HG02642 (cell line): ENCODE measurements at regions not wholly inside any gene's neighbourhood (a gene's known extent, or its start where the extent isn't known, plus 50 kb on each side); places are given as distances from the start of the nearest gene placed in this dataset.

ENCODE experiments used
- ATAC-seq: cut with Tn5 transposase; IDR thresholded peaks from one replicate; pipeline ENCODE4 v1.9.1; 2021; ENCODE audit warnings: mild to moderate bottlenecking; ENCODE audit not compliant: unreplicated experiment, poor library complexity

DNA sequence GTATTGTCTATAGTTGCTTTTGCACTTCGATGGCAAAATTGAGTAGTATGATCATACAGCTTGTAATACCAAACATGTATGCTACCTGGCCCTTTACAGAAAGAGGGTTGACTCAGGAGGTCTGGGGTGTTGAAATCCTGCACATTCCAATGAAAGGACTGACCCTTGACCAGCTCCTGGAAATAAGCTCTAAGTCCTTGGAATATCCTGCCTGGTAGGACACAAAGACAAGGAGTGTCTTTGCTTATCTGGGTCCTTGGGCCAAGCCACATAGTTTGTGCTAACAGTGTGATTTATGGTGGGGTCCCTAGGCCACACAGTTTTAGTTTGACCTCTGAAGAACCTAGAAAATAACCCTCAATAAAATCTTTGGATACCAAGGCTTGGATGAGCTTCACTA lies 89.3 kb upstream of the FTMT start:
- ATAC-seq: no peak

GRCh38 chr5:121763665-121764064 lies 88.0 kb upstream of the FTMT start:
- ATAC-seq: no peak

DNA sequence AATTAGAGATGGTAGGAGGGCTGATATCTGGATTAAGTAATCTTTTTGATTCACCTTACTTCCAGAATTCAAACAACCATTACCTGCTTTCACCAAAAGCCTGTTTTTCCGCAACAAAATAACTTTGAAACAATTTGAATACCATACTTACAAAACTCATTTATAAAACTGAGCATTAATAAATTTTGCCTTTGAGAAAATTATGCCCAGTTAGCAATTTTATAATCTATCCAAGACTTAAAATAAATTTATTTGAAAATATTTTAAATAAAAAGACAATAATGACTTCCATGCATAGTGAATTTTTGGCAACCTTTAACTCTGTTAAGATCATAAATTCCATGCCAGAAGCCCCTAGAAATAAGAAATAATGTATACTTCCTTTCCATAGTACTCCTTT lies 71.3 kb upstream of the FTMT start:
- ATAC-seq: no peak

DNA sequence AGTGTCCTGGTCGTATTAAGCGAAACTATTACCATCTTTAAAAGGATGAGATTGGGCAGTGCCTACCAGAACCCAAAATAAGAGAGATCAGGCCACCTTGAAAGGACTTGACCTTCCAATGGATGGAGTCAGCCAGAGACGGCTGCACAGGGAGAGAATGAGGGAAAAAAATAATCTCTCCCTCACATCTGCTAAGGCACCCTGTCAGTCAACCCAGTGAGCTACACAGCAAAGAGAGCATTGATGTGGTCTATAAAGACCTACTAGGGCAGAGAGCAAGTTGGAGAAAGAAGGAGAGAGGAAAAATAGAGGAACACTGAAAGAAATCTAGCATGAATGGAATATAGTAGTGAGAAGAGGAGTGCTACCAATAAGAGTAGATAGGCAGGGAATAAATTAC lies 68.0 kb upstream of the FTMT start:
- ATAC-seq: no peak

- no peak for ATAC-seq
Observed at GRCh38 chr5:121793791-121794190, 57.9 kb upstream of the FTMT start.

GRCh38 chr5:121795511-121795910 lies 56.2 kb upstream of the FTMT start:
- ATAC-seq: no peak

DNA sequence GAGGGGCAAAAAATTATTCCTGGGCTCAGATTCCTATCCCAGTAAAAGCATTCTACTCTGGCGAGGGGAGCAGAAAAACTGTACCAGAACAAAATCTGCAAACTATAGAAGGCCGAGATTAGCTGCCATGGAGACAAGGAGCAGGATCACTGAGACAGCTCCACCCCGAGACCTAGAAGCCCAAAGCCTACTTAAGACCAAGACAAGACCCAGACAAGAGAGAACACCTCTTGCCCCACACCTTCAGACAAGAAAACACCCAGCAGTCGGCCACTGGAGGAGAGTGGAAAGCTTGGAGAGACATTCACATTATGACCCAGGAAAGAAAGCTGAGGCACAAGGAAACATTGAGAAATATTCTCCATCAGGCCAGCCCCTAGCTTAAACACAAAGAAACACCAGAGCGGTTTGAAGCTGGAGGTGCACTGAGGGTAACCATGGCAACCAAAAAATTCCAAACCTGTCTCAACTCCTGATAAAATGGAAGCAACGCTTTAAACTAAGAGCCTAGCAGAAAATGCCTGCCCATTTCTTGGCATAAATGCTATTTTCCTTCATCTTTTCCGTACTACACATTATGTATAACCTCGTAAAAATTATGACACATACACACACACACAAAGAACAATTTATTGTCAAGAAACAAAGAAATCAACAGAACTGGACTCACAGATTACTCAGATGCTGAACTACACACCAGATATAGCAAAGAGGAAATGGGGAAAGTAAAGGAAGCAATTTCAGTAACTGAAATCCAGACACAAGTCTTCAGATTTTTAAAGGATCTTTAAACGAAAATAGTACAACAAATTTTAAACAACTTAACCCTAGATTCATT lies 53.8 kb upstream of the FTMT start:
- no peak for ATAC-seq
